Fibroblast of lung (primary cell): ENCODE measurements at regions not wholly inside any gene's neighbourhood (a gene's known extent, or its start where the extent isn't known, plus 50 kb on each side); places are given as distances from the start of the nearest gene placed in this dataset.

Source experiments
- DNase-seq, 2 donors: peaks; one replicate each; pipeline versions ENCODE4 v3.0.0 to v3.0.0-alpha.2; 2010; ENCODE audit warnings: low read depth in 2 of 2
- H2AFZ ChIP-seq: 2 replicates; pipeline ENCODE4 v1.5.1; 2012; ENCODE audit warnings: low read length, control low read depth, inconsistent platforms
- H3K27ac ChIP-seq: 2 replicates; pipeline ENCODE4 v1.5.1; 2011; ENCODE audit warnings: low read length, control low read depth; ENCODE audit not compliant: insufficient read depth
- H3K27me3 ChIP-seq: 2 replicates; pipeline ENCODE4 v1.5.1; 2011; ENCODE audit warnings: mild to moderate bottlenecking, low read length; ENCODE audit not compliant: control insufficient read depth, insufficient read depth
- H3K36me3 ChIP-seq: 2 replicates; pipeline ENCODE4 v1.5.1; 2011; ENCODE audit warnings: low read length; ENCODE audit not compliant: control insufficient read depth, insufficient read depth
- H3K4me1 ChIP-seq: 2 replicates; pipeline ENCODE4 v1.5.1; 2011; ENCODE audit warnings: low read length; ENCODE audit not compliant: control insufficient read depth, insufficient read depth; ENCODE audit errors: extremely low read depth
- H3K4me2 ChIP-seq: 2 replicates; pipeline ENCODE4 v1.5.1; 2011; ENCODE audit warnings: low read length, control low read depth; ENCODE audit not compliant: insufficient read depth; ENCODE audit errors: extremely low read depth
- H3K4me3 ChIP-seq, 4 experiments: fragments of 200-600 bp in 1 of 4; sonication (generic) in 1 of 4; replicated peaks in 1 of 4; 2 replicates each; pipeline ENCODE4 v1.5.1; 2011 to 2016; ENCODE audit warnings: low read length in 4 of 4, low read depth in 3 of 4, mild to moderate bottlenecking in 3 of 4, control low read depth in 2 of 4, inconsistent platforms in 1 of 4, mixed read lengths in 1 of 4; ENCODE audit not compliant: insufficient read depth in 1 of 4; ENCODE audit errors: control extremely low read depth in 1 of 4
- H3K79me2 ChIP-seq: 2 replicates; pipeline ENCODE4 v1.5.1; 2012; ENCODE audit warnings: mild to moderate bottlenecking, low read length, inconsistent platforms; ENCODE audit not compliant: control insufficient read depth, insufficient read depth
- H3K9ac ChIP-seq: 2 replicates; pipeline ENCODE4 v1.5.1; 2011; ENCODE audit warnings: mild to moderate bottlenecking, low read length, control low read depth; ENCODE audit not compliant: insufficient read depth
- H3K9me3 ChIP-seq: 2 replicates; pipeline ENCODE4 v1.5.1; 2012; ENCODE audit warnings: low read depth, low read length; ENCODE audit not compliant: control insufficient read depth, insufficient read depth
- H4K20me1 ChIP-seq: 2 replicates; pipeline ENCODE4 v1.5.1; 2011; ENCODE audit warnings: low read length; ENCODE audit not compliant: control insufficient read depth, insufficient read depth; ENCODE audit errors: extremely low read depth
- EZH2 ChIP-seq: IDR thresholded peaks from 2 replicates; pipeline ENCODE4 v1.5.1; 2012; ENCODE audit warnings: low read length, control low read depth, mild to moderate bottlenecking; ENCODE audit errors: missing control alignments
- TF ChIP-seq, protein P1 (sequence below), 2 donors: IDR thresholded peaks in 1 of 2; conservative IDR thresholded peaks in 1 of 2; 1 replicate in 1 of 2; 2 replicates in 1 of 2; pipeline ENCODE4 v1.5.1; 2011 to 2012; ENCODE audit warnings: low read length in 2 of 2, control low read depth in 1 of 2, inconsistent platforms in 1 of 2, low read depth in 1 of 2, mild to moderate bottlenecking in 1 of 2

GRCh38 chr12:97638739-97639138 is 176.1 kb downstream of the RMST start:
- Histone ChIP-seq H3K4me2 (no peak overlapping the region), H3K27me3 (no peaks in the 10 kb centered on the region), H3K27ac (no peak overlapping the region), H2AFZ (no peak overlapping the region), H3K9me3 (no peaks in the 10 kb centered on the region), H3K4me1 (no peaks in the 10 kb centered on the region), H4K20me1 (no peaks in the 10 kb centered on the region), H3K9ac (no peak overlapping the region), H3K36me3 (no peaks in the 10 kb centered on the region), H3K4me3 (no peak overlapping the region), H3K79me2 (no peaks in the 10 kb centered on the region)
- no peak for DNase-seq
- no peak for TF ChIP-seq EZH2
- TF ChIP-seq, protein P1, sequence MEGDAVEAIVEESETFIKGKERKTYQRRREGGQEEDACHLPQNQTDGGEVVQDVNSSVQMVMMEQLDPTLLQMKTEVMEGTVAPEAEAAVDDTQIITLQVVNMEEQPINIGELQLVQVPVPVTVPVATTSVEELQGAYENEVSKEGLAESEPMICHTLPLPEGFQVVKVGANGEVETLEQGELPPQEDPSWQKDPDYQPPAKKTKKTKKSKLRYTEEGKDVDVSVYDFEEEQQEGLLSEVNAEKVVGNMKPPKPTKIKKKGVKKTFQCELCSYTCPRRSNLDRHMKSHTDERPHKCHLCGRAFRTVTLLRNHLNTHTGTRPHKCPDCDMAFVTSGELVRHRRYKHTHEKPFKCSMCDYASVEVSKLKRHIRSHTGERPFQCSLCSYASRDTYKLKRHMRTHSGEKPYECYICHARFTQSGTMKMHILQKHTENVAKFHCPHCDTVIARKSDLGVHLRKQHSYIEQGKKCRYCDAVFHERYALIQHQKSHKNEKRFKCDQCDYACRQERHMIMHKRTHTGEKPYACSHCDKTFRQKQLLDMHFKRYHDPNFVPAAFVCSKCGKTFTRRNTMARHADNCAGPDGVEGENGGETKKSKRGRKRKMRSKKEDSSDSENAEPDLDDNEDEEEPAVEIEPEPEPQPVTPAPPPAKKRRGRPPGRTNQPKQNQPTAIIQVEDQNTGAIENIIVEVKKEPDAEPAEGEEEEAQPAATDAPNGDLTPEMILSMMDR (conservative IDR thresholded peaks at IDR 0.05 in 1 of 2, IDR thresholded peaks at IDR 0.05 in 1 of 2; ENCODE audit: low read depth in 1 of 2, low read length in 2 of 2) = no peak

GRCh38 chr12:97639702-97640101 is 177.1 kb downstream of the RMST start:
- Histone ChIP-seq H3K9ac (no peak overlapping the region), H3K36me3 (no peaks in the 10 kb centered on the region), H2AFZ (no peak overlapping the region), H3K4me2 (no peak overlapping the region), H3K27me3 (no peaks in the 10 kb centered on the region), H3K79me2 (no peaks in the 10 kb centered on the region), H4K20me1 (no peaks in the 10 kb centered on the region), H3K9me3 (no peaks in the 10 kb centered on the region), H3K4me3 (no peak overlapping the region), H3K4me1 (no peaks in the 10 kb centered on the region), H3K27ac (no peak overlapping the region)
- DNase-seq = peak in 1 of 2 donors; percentile 47
- TF ChIP-seq, protein P1 (conservative IDR thresholded peaks at IDR 0.05 in 1 of 2, IDR thresholded peaks at IDR 0.05 in 1 of 2; ENCODE audit: low read depth in 1 of 2, low read length in 2 of 2) = no peak
- no peak for TF ChIP-seq EZH2

DNA sequence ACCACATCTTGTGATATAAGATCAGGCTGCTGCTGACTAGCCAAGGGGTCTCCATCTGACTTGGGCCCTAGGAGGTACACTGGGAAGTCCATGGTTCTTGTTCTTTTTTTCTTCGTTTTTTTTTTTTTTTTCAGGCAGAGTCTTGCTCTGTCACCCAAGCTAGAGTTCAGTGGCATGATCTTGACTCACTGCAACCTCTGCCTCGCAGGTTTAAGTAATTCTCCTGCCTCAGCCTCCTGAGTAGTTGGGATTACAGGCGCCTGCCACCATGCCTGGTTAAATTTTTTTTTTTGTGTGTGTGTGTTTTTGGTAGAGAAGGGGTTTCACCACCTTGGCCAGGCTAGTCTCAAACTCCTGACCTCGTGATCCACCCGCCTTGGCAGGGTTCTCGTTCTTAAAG is 178.2 kb downstream of the RMST start:
- Histone ChIP-seq H3K79me2 (no peaks in the 10 kb centered on the region), H2AFZ (no peak overlapping the region), H3K9ac (no peak overlapping the region), H3K36me3 (no peaks in the 10 kb centered on the region), H4K20me1 (no peaks in the 10 kb centered on the region), H3K27ac (no peak overlapping the region), H3K4me3 (no peak overlapping the region), H3K9me3 (no peaks in the 10 kb centered on the region), H3K4me1 (no peaks in the 10 kb centered on the region), H3K4me2 (no peak overlapping the region), H3K27me3 (no peaks in the 10 kb centered on the region)
- TF ChIP-seq, protein P1 (conservative IDR thresholded peaks at IDR 0.05 in 1 of 2, IDR thresholded peaks at IDR 0.05 in 1 of 2; ENCODE audit: low read depth in 1 of 2, low read length in 2 of 2) = no peak
- no peak for TF ChIP-seq EZH2
- no peak for DNase-seq
